Right lobe of liver (tissue), 4 donors: ENCODE measurements at regions not wholly inside any gene's neighbourhood (a gene's known extent, or its start where the extent isn't known, plus 50 kb on each side); places are given as distances from the start of the nearest gene placed in this dataset.

Source experiments
- POLR2A ChIP-seq: fragments of 450-650 bp; IDR thresholded peaks from one replicate; pipeline ENCODE4 v1.6.1; 2017; ENCODE audit warnings: antibody characterized with exemption, mild to moderate bottlenecking
- TF ChIP-seq, protein P1 (sequence below), 4 donors: fragments of 200-600 bp in 3 of 4; fragments of 450-650 bp in 1 of 4; IDR thresholded peaks; one replicate each; pipeline versions ENCODE4 v1.5.1 to v1.8.0; 2016 to 2022; ENCODE audit warnings: antibody characterized with exemption in 4 of 4, mild to moderate bottlenecking in 2 of 4
- donor health status: DM: no; HTN: no; CAD: no.
- donor health status: DM: no; HTN: no; CAD: no.
- donor health status: DM: no; HTN: yes; CAD: no.

DNA sequence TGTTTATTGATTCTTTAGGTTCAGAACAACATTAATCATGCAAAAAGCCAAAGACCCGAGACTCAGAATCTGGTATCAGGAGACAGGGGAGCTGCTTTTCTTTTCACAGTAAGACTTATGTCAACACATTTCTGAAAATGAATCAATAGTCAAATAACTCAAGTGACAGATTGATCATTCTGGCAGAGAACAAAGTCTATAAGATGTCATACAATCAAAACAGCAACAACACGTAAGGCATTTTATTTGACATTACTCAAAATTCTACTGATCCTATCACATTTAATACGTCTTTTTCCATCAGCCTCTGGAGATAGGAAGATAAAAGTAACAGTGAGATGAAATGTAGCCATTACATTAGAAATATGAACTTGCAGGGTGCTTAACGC is 93.4 kb upstream of the EEF1E1 start:
- TF ChIP-seq, protein P1, sequence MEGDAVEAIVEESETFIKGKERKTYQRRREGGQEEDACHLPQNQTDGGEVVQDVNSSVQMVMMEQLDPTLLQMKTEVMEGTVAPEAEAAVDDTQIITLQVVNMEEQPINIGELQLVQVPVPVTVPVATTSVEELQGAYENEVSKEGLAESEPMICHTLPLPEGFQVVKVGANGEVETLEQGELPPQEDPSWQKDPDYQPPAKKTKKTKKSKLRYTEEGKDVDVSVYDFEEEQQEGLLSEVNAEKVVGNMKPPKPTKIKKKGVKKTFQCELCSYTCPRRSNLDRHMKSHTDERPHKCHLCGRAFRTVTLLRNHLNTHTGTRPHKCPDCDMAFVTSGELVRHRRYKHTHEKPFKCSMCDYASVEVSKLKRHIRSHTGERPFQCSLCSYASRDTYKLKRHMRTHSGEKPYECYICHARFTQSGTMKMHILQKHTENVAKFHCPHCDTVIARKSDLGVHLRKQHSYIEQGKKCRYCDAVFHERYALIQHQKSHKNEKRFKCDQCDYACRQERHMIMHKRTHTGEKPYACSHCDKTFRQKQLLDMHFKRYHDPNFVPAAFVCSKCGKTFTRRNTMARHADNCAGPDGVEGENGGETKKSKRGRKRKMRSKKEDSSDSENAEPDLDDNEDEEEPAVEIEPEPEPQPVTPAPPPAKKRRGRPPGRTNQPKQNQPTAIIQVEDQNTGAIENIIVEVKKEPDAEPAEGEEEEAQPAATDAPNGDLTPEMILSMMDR (IDR thresholded peaks at IDR 0.05) = no peak
- TF ChIP-seq POLR2A = no peak
